ENCODE measurements at regions not wholly inside any gene's neighbourhood (a gene's known extent, or its start where the extent isn't known, plus 50 kb on each side); places are given as distances from the start of the nearest gene placed in this dataset.

DNA sequence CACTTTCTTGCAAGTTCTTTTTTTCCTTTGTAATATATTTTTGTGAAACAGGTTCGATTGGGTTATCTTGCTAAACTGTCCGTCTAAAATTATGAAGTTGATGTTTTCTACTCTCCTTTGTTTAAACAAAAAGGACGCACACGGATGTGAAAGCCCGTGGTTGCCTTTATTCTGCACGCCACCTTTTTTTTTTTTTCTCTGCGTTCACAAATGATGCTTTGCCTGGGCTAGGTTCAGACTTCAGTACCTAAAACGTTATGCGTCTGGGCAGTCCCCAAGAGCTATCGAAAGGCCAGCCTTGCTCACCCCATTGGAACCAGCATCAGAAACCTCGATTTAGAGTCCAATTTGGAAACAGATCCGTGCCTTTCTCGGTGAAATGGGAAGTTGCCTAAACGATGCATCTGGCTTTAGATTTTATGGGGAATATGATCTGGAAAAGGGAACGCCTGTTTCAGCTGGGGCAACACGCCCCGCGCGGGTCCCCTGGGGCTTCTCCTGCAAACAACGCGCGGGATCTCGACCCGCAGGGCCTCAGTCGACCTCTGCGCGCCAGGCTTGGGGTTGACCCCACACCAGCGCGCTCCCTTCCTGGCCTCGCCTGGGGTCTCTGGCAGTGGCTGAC lies 113.9 kb downstream of the KCNRG start:
- TF ChIP-seq, protein P1, sequence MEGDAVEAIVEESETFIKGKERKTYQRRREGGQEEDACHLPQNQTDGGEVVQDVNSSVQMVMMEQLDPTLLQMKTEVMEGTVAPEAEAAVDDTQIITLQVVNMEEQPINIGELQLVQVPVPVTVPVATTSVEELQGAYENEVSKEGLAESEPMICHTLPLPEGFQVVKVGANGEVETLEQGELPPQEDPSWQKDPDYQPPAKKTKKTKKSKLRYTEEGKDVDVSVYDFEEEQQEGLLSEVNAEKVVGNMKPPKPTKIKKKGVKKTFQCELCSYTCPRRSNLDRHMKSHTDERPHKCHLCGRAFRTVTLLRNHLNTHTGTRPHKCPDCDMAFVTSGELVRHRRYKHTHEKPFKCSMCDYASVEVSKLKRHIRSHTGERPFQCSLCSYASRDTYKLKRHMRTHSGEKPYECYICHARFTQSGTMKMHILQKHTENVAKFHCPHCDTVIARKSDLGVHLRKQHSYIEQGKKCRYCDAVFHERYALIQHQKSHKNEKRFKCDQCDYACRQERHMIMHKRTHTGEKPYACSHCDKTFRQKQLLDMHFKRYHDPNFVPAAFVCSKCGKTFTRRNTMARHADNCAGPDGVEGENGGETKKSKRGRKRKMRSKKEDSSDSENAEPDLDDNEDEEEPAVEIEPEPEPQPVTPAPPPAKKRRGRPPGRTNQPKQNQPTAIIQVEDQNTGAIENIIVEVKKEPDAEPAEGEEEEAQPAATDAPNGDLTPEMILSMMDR (conservative IDR thresholded peaks at IDR 0.05 in 1 of 2, IDR thresholded peaks at IDR 0.05 in 1 of 2; ENCODE audit: low read depth in 1 of 2, low read length in 2 of 2) = no peak
- no peak for TF ChIP-seq EZH2 (IDR thresholded peaks at IDR 0.05; ENCODE audit: low read length, missing control alignments)

Data from fibroblast of lung (primary cell).